Psoas muscle (tissue), 7 donors: ENCODE measurements at regions not wholly inside any gene's neighbourhood (a gene's known extent, or its start where the extent isn't known, plus 50 kb on each side); places are given as distances from the start of the nearest gene placed in this dataset.

Experiments used
- ATAC-seq, 4 donors: fragments of 200-7000 bp; cut with Tn5 transposase; one replicate each; pipeline ENCODE4 v1.9.1; 2020; ENCODE audit warnings: moderate library complexity in 3 of 4, mild to moderate bottlenecking in 2 of 4
- DNase-seq, 2 donors: peaks; one replicate each; pipeline ENCODE4 v3.0.0-alpha.2; 2020
- H3K27ac ChIP-seq: fragments of 200-600 bp; one replicate; pipeline ENCODE4 v1.8.0; 2022
- H3K27me3 ChIP-seq, 3 donors: fragments of 200-600 bp in 1 of 3; one replicate each; pipeline versions ENCODE4 v1.6.1 to v1.8.0; 2013 to 2022; ENCODE audit warnings: low read length in 2 of 3, mild to moderate bottlenecking in 2 of 3, moderate library complexity in 1 of 3; ENCODE audit not compliant: insufficient read depth in 3 of 3
- H3K36me3 ChIP-seq, 2 donors: fragments of 200-600 bp in 1 of 2; one replicate each; pipeline versions ENCODE4 v1.6.1 to v1.8.0; 2013 to 2022; ENCODE audit warnings: low read depth in 1 of 2, mild to moderate bottlenecking in 1 of 2, moderate library complexity in 1 of 2; ENCODE audit not compliant: insufficient read depth in 1 of 2
- H3K4me1 ChIP-seq: fragments of 200-600 bp; one replicate; pipeline ENCODE4 v1.8.0; 2022
- H3K4me3 ChIP-seq: fragments of 200-600 bp; one replicate; pipeline ENCODE4 v1.8.0; 2022; ENCODE audit warnings: mild to moderate bottlenecking
- H3K9me3 ChIP-seq: fragments of 200-600 bp; one replicate; pipeline ENCODE4 v1.8.0; 2022
- WGBS, 3 donors: extraction: QIAGEN DNeasy Blood & Tissue Kit; methylation state at CpG; one replicate each; pipeline versions ENCODE4 v1.1.6 to v1.1.7; 2013; 5-methylcytosine and 5-hydroxymethylcytosine counted together
- intact Hi-C, 2 donors: fragments of 100-400 bp; cut with DNase I; formaldehyde crosslinking; loops; one replicate each; pipeline versions ENCODE4 v1.11.0 to v1.14.2; 2022
- TF ChIP-seq, protein P1 (sequence below): fragments of 200-600 bp; IDR thresholded peaks from one replicate; pipeline ENCODE4 v1.8.0; 2022; ENCODE audit warnings: antibody characterized with exemption
- donor health status: healthy with polysubstance abuse.
- donor health status: DM: no; HTN: no; CAD: no; lungs with moderate emphysema.
- donor health status: Bipolar disorder and iron deficiency.
- donor health status: healthy.
- donor health status: DM: yes; HTN: yes; CAD: no.
- donor health status: DM: no; HTN: no; CAD: no.
- donor health status: DM: yes; HTN: yes; CAD: no.

DNA sequence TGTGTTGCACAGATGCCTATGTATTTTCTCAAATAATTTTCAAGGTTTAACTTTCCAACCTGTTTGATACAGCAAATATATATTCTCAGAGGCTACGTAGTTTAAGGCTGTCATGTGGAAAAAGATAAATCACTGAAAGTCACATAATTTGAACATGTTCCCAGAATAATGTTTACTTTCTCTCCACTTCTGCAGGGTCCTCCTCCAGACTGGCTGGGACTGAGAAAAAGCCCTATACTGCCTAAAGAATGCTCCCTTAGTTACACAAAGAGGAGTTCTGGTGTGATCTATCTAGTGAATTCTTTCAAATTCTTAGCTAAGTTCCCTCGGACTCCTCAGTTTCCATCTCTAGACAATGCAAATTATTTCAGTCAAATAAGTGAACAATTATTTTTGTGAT, 411.0 kb downstream of the C6orf118 start:
- DNase-seq (no peak), ATAC-seq (no peak)
- TF ChIP-seq, protein P1, sequence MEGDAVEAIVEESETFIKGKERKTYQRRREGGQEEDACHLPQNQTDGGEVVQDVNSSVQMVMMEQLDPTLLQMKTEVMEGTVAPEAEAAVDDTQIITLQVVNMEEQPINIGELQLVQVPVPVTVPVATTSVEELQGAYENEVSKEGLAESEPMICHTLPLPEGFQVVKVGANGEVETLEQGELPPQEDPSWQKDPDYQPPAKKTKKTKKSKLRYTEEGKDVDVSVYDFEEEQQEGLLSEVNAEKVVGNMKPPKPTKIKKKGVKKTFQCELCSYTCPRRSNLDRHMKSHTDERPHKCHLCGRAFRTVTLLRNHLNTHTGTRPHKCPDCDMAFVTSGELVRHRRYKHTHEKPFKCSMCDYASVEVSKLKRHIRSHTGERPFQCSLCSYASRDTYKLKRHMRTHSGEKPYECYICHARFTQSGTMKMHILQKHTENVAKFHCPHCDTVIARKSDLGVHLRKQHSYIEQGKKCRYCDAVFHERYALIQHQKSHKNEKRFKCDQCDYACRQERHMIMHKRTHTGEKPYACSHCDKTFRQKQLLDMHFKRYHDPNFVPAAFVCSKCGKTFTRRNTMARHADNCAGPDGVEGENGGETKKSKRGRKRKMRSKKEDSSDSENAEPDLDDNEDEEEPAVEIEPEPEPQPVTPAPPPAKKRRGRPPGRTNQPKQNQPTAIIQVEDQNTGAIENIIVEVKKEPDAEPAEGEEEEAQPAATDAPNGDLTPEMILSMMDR = no peak
- Histone ChIP-seq H3K4me1 (no peaks in the 10 kb centered on the region), H3K27me3 (peaks cover 0 to 2% (median 0%) of the 10 kb centered on the region in 3 donors), H3K27ac (no peak overlapping the region), H3K9me3 (no peaks in the 10 kb centered on the region), H3K36me3 (no peaks in the 10 kb centered on the region), H3K4me3 (no peak overlapping the region)
- WGBS, 3 donors = 68 to 80% (median 78%) methylated on average over 2 of the region's 2 CpGs
- intact Hi-C loops = no loop called here

DNA sequence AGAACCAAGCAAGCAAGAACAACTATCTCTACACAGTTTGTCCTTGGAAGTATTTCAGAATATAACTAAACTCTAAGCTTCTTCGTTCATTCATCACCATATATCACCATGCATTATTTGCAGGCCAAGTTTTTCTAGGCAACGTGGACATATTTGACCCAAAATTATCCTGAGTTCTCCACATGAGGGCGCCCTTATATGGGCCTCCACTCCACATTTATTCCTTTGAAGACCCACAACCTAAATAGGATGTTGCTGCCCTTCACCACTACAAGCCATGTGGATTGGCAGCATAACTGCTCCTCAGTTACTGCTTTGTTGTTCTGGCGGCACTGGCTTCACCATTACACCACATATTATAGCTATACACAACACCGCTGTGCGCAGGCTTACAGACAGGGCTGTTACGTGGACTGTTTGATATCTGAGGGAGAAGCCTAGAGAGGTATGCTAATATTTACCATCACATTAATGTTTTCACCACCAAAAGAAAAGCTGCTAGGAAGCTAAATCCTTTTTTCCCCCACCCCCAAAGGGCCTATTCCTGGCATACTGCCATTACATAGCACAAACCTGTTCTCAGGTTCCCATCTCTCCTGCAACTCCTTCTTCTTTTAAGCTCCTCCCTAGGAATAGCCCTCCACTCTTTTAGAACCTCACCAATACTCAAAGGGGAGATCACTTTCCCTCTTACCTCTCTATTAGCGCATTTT, 411.7 kb downstream of the C6orf118 start:
- ATAC-seq (no peak), DNase-seq (no peak)
- TF ChIP-seq, protein P1 = no peak
- Histone ChIP-seq H3K4me1 (no peaks in the 10 kb centered on the region), H3K27me3 (peaks cover 0 to 2% (median 0%) of the 10 kb centered on the region in 3 donors), H3K27ac (no peak overlapping the region), H3K36me3 (no peaks in the 10 kb centered on the region), H3K9me3 (no peaks in the 10 kb centered on the region), H3K4me3 (no peak overlapping the region)
- intact Hi-C loops = no loop called here
- 83 to 85% (median 85%) methylated on average over 8 of the region's 8 CpGs for WGBS, 3 donors

DNA sequence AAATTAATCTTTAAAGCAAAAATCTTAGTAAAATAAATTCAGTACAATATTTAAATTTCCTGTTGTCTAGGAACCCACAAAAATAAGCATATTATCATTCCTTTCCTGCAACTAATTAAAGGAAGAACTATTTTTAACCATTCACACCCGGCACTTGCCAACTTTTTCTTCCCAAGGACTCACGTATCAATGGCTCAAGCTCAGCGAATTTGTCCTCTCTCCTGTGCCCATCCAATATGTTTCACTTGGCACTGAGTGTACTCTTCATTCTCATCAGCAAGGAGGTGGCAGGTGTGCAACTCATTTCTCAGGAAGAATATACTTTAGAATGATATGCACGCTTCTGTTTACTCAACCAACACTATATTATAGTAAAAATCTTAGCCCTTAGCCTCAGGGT, 419.4 kb downstream of the C6orf118 start:
- intact Hi-C loops = no loop called here
- 16 to 27% (median 26%) methylated on average over 4 of the region's 4 CpGs for WGBS, 3 donors
- no peak for DNase-seq

DNA sequence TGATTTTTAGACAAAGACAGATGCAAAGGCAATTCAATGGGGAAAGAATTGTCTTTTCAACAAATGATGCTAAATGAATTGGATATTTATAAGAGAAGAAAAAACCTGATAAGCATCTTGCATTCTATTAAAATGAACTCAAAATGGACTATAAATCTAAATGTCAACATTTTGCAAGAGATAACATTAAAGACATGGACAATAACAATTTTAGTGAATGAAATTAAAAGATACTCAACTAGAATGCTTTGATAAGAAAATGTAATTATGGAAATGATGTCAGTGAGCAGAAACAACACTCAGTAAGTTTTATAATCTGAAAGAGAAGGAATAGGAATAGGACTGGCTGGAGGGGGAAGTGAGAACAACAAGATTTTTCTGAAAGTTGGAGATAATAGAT, 421.7 kb downstream of the C6orf118 start:
- Histone ChIP-seq H3K4me3 (no peak overlapping the region), H3K9me3 (no peaks in the 10 kb centered on the region), H3K27me3 (no peaks in the 10 kb centered on the region), H3K27ac (no peak overlapping the region), H3K4me1 (no peaks in the 10 kb centered on the region), H3K36me3 (no peaks in the 10 kb centered on the region)
- no peak for DNase-seq
- intact Hi-C loops = no loop called here
- ATAC-seq = no peak
- TF ChIP-seq, protein P1 = no peak

More for the DNA sequence above, 419.4 kb downstream of the C6orf118 start:
- no peaks in the 10 kb centered on the region for H3K36me3 ChIP-seq
- H3K27ac ChIP-seq = no peak overlapping the region
- TF ChIP-seq, protein P1 = no peak
- no peak overlapping the region for H3K4me3 ChIP-seq
- H3K9me3 ChIP-seq = no peaks in the 10 kb centered on the region
- no peaks in the 10 kb centered on the region for H3K27me3 ChIP-seq
- H3K4me1 ChIP-seq = no peaks in the 10 kb centered on the region
- ATAC-seq = no peak

DNA sequence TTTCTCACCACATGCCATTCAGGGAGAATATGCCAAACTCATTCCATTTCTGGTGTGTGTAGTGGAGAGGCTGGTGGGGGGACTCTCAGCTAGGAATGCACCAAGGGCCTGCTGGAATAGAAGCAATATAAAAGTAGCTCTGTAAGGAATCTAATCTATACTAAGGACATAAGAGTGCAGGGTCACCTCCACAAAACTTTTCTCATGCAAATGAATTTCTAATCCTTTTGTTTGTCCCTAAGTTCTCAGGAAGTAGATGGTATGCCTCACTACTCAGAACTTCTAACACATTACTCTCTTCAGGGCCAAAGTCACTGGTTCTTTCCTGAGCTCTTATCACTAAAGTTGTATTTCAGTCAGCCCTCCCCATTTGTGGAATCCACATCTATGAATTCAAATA, 427.2 kb downstream of the C6orf118 start:
- Histone ChIP-seq H3K4me1 (no peaks in the 10 kb centered on the region), H3K27me3 (no peaks in the 10 kb centered on the region), H3K9me3 (no peaks in the 10 kb centered on the region), H3K27ac (no peak overlapping the region), H3K4me3 (no peak overlapping the region), H3K36me3 (no peaks in the 10 kb centered on the region)
- intact Hi-C loops = no loop called here
- TF ChIP-seq, protein P1 = no peak
- DNase-seq (no peak), ATAC-seq (no peak)
